Progenitor cell of endocrine pancreas (in vitro differentiated cells): ENCODE measurements at regions not wholly inside any gene's neighbourhood (a gene's known extent, or its start where the extent isn't known, plus 50 kb on each side); places are given as distances from the start of the nearest gene placed in this dataset.

Experiments
- DNase-seq: peaks from one replicate; pipeline ENCODE4 v3.0.0; 2021; ENCODE audit warnings: low spot score; ENCODE audit not compliant: unreplicated experiment
- H3K27ac Mint-ChIP-seq: 2 replicates; pipeline ENCODE4 v1.8.0; 2021; ENCODE audit warnings: mild to moderate bottlenecking, moderate library complexity, mixed read lengths
- H3K27me3 Mint-ChIP-seq: 2 replicates; pipeline ENCODE4 v1.8.0; 2021; ENCODE audit warnings: mixed read lengths
- H3K36me3 Mint-ChIP-seq: 2 replicates; pipeline ENCODE4 v1.8.0; 2022; ENCODE audit warnings: mixed read lengths; ENCODE audit not compliant: insufficient read depth
- H3K4me1 Mint-ChIP-seq: 2 replicates; pipeline ENCODE4 v1.8.0; 2021; ENCODE audit warnings: low read depth, mixed read lengths
- H3K4me3 Mint-ChIP-seq: 2 replicates; pipeline ENCODE4 v1.8.0; 2021; ENCODE audit warnings: low read depth, mild to moderate bottlenecking, moderate library complexity, mixed read lengths
- H3K9me3 Mint-ChIP-seq: 2 replicates; pipeline ENCODE4 v1.8.0; 2021; ENCODE audit warnings: low read depth, mixed read lengths
- CTCF ChIP-seq: fragments of 200-600 bp; sonication (generic); IDR thresholded peaks from one replicate; pipeline ENCODE4 v1.5.0; 2021; ENCODE audit warnings: antibody characterized with exemption, mild to moderate bottlenecking; ENCODE audit not compliant: unreplicated experiment

- Mint-ChIP-seq H3K36me3 (peaks cover 24% of the 10 kb centered on the region), H3K9me3 (peaks cover 4% of the 10 kb centered on the region), H3K27ac (no peak overlapping the region), H3K27me3 (no peaks in the 10 kb centered on the region), H3K4me3 (no peak overlapping the region), H3K4me1 (no peaks in the 10 kb centered on the region)
- TF ChIP-seq CTCF = no peak
- DNase-seq = no peak
Measured at GRCh38 chr7:112887337-112887736, 97.1 kb upstream of the TMEM168 start.

GRCh38 chr7:112886208-112886607, 96.0 kb upstream of the TMEM168 start:
- no peak for DNase-seq
- Mint-ChIP-seq H3K27me3 (no peaks in the 10 kb centered on the region), H3K9me3 (peaks cover 4% of the 10 kb centered on the region), H3K4me1 (no peaks in the 10 kb centered on the region), H3K4me3 (no peak overlapping the region), H3K27ac (no peak overlapping the region), H3K36me3 (peaks cover 20% of the 10 kb centered on the region)
- TF ChIP-seq CTCF = no peak

GRCh38 chr7:112882991-112883390, 92.8 kb upstream of the TMEM168 start:
- Mint-ChIP-seq H3K4me3 (no peak overlapping the region), H3K27ac (no peak overlapping the region), H3K9me3 (peaks cover 4% of the 10 kb centered on the region), H3K36me3 (peaks cover 20% of the 10 kb centered on the region), H3K4me1 (peaks cover 11% of the 10 kb centered on the region), H3K27me3 (no peaks in the 10 kb centered on the region)
- TF ChIP-seq CTCF = no peak
- DNase-seq = no peak

GRCh38 chr7:112882511-112882910, 92.3 kb upstream of the TMEM168 start:
- Mint-ChIP-seq H3K27ac (no peak overlapping the region), H3K4me3 (no peak overlapping the region), H3K36me3 (peaks cover 17% of the 10 kb centered on the region), H3K4me1 (peaks cover 11% of the 10 kb centered on the region), H3K27me3 (no peaks in the 10 kb centered on the region), H3K9me3 (peaks cover 4% of the 10 kb centered on the region)
- no peak for DNase-seq
- TF ChIP-seq CTCF = no peak

- peaks cover 4% of the 10 kb centered on the region for H3K9me3 Mint-ChIP-seq
- peaks cover 11% of the 10 kb centered on the region for H3K4me1 Mint-ChIP-seq
- peaks cover 14% of the 10 kb centered on the region for H3K36me3 Mint-ChIP-seq
- H3K4me3 Mint-ChIP-seq = no peak overlapping the region
- TF ChIP-seq CTCF = no peak
- DNase-seq = no peak
- H3K27ac Mint-ChIP-seq = no peak overlapping the region
- no peaks in the 10 kb centered on the region for H3K27me3 Mint-ChIP-seq
Measured at GRCh38 chr7:112882022-112882421, 91.8 kb upstream of the TMEM168 start.
